Neural cell (in vitro differentiated cells): ENCODE measurements at regions not wholly inside any gene's neighbourhood (a gene's known extent, or its start where the extent isn't known, plus 50 kb on each side); places are given as distances from the start of the nearest gene placed in this dataset.
"Not testable (repeated sequence)": the region's sequence is repeated elsewhere in the genome, so short reads cannot be mapped to it uniquely, and the experiment has no call there.

ENCODE experiments used
- H2AFZ ChIP-seq: fragments of 200-600, 300-800 bp; sonication (generic), shearing (Covaris generic); 2 replicates; pipeline ENCODE4 v1.6.0; 2014; ENCODE audit warnings: low read depth, mild to moderate bottlenecking, antibody characterized with exemption, low read length, moderate library complexity
- H3F3A ChIP-seq: fragments of 200-600 bp; shearing (Covaris generic); 2 replicates; pipeline ENCODE4 v1.6.1; 2016; ENCODE audit warnings: mild to moderate bottlenecking, moderate library complexity, mixed read lengths, antibody characterized with exemption, low read length; ENCODE audit not compliant: insufficient read depth, poor library complexity, severe bottlenecking
- H3K27ac ChIP-seq: fragments of 200-600, 300-800 bp; sonication (generic), shearing (Covaris generic); 2 replicates; pipeline ENCODE4 v1.5.1; 2014; ENCODE audit warnings: mild to moderate bottlenecking, low read length, moderate library complexity
- H3K27me3 ChIP-seq: fragments of 300-800, 200-600 bp; sonication (generic), shearing (Covaris generic); 2 replicates; pipeline ENCODE4 v1.6.0; 2014; ENCODE audit warnings: mild to moderate bottlenecking, low read depth, low read length, moderate library complexity; ENCODE audit not compliant: insufficient read depth
- H3K36me3 ChIP-seq: fragments of 300-800, 200-600 bp; sonication (generic), shearing (Covaris generic); 2 replicates; pipeline ENCODE4 v1.5.1; 2014; ENCODE audit warnings: mild to moderate bottlenecking, antibody characterized with exemption, low read length, moderate library complexity; ENCODE audit not compliant: insufficient read depth
- H3K4me2 ChIP-seq: fragments of 300-800, 200-600 bp; sonication (generic), shearing (Covaris generic); 2 replicates; pipeline ENCODE4 v1.6.0; 2014; ENCODE audit warnings: mild to moderate bottlenecking, low read length
- H3K4me3 ChIP-seq: fragments of 300-800, 200-600 bp; sonication (generic), shearing (Covaris generic); 2 replicates; pipeline ENCODE4 v1.5.1; 2014; ENCODE audit warnings: mild to moderate bottlenecking, low read length, moderate library complexity
- H3K79me2 ChIP-seq: fragments of 200-600 bp; shearing (Covaris generic); replicated peaks from 2 replicates; pipeline ENCODE4 v1.6.0; 2014; ENCODE audit warnings: mild to moderate bottlenecking, low read length, moderate library complexity; ENCODE audit not compliant: insufficient read depth
- H3K9ac ChIP-seq: fragments of 300-800, 200-600 bp; sonication (generic), shearing (Covaris generic); 2 replicates; pipeline ENCODE4 v1.6.1; 2016; ENCODE audit warnings: mild to moderate bottlenecking, low read length, mixed read lengths
- H3K9me2 ChIP-seq: fragments of 200-600 bp; shearing (Covaris generic); 2 replicates; pipeline ENCODE4 v1.6.1; 2016; ENCODE audit warnings: mild to moderate bottlenecking, low read length, mixed read lengths; ENCODE audit not compliant: insufficient read depth
- H3K9me3 ChIP-seq: fragments of 200-600, 300-800 bp; sonication (generic), shearing (Covaris generic); 2 replicates; pipeline ENCODE4 v1.6.1; 2016; ENCODE audit warnings: mild to moderate bottlenecking, mixed run types, low read length, moderate library complexity, mixed read lengths
- H4K20me1 ChIP-seq: fragments of 200-600 bp; shearing (Covaris generic); 2 replicates; pipeline ENCODE4 v1.6.1; 2016; ENCODE audit warnings: mild to moderate bottlenecking, mixed run types; ENCODE audit not compliant: insufficient read depth
- POLR2AphosphoS5 ChIP-seq: IDR thresholded peaks from 2 replicates; pipeline ENCODE4 v1.6.1; 2012
- TAF1 ChIP-seq: IDR thresholded peaks from 2 replicates; pipeline ENCODE4 v1.6.1; 2012; ENCODE audit warnings: low read depth
- TF ChIP-seq, protein P1 (sequence below): IDR thresholded peaks from 2 replicates; pipeline ENCODE4 v1.6.1; 2012; ENCODE audit warnings: borderline replicate concordance

DNA sequence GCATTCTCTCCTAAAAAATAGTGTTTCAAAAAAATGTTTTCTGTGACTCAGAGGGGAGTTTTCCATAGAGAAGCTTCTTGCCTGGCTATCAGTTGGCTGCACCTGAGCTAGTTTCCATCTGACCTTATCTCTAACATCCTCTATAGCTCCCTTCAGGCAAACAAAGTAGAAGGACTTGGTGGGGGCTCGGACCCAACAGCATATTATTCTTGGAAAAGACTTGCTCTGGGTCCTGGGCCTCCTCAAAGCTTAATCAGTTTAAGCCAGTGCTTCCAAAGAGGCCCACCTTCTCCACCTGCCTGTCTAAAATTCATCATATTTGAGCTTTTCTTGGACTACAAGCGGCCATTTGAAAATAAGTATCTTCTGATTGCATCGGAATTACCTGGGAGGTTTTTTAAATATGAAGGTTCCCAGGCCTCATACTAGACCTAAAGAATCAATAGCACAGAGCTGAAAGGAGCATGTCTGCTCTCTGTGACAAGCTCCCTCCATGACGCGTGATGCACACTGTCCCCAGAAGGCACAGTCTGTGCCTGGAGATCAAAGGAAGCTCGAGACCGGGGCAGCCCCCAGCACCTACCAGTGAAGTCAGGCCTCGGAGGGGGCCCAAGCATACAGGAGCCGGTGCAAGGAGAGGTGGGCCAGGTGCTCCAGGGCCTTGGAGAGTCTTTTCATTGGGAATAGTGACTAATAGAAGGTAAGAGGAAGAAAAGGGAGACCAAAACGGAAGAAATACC lies 80.6 kb upstream of the HIVEP1 start:
- no peaks in the 10 kb centered on the region for H3K9me2 ChIP-seq
- no peak overlapping the region for H3K27ac ChIP-seq
- H3F3A ChIP-seq = no peaks in the 10 kb centered on the region
- H3K4me3 ChIP-seq = no peak overlapping the region
- H4K20me1 ChIP-seq = no peaks in the 10 kb centered on the region
- no peak overlapping the region for H2AFZ ChIP-seq
- H3K9me3 ChIP-seq = no peaks in the 10 kb centered on the region
- no peak overlapping the region for H3K4me2 ChIP-seq
- H3K27me3 ChIP-seq = no peaks in the 10 kb centered on the region
- H3K79me2 ChIP-seq = no peaks in the 10 kb centered on the region
- TF ChIP-seq, protein P1, sequence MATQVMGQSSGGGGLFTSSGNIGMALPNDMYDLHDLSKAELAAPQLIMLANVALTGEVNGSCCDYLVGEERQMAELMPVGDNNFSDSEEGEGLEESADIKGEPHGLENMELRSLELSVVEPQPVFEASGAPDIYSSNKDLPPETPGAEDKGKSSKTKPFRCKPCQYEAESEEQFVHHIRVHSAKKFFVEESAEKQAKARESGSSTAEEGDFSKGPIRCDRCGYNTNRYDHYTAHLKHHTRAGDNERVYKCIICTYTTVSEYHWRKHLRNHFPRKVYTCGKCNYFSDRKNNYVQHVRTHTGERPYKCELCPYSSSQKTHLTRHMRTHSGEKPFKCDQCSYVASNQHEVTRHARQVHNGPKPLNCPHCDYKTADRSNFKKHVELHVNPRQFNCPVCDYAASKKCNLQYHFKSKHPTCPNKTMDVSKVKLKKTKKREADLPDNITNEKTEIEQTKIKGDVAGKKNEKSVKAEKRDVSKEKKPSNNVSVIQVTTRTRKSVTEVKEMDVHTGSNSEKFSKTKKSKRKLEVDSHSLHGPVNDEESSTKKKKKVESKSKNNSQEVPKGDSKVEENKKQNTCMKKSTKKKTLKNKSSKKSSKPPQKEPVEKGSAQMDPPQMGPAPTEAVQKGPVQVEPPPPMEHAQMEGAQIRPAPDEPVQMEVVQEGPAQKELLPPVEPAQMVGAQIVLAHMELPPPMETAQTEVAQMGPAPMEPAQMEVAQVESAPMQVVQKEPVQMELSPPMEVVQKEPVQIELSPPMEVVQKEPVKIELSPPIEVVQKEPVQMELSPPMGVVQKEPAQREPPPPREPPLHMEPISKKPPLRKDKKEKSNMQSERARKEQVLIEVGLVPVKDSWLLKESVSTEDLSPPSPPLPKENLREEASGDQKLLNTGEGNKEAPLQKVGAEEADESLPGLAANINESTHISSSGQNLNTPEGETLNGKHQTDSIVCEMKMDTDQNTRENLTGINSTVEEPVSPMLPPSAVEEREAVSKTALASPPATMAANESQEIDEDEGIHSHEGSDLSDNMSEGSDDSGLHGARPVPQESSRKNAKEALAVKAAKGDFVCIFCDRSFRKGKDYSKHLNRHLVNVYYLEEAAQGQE = no peak
- no peak overlapping the region for H3K9ac ChIP-seq
- no peaks in the 10 kb centered on the region for H3K36me3 ChIP-seq

DNA sequence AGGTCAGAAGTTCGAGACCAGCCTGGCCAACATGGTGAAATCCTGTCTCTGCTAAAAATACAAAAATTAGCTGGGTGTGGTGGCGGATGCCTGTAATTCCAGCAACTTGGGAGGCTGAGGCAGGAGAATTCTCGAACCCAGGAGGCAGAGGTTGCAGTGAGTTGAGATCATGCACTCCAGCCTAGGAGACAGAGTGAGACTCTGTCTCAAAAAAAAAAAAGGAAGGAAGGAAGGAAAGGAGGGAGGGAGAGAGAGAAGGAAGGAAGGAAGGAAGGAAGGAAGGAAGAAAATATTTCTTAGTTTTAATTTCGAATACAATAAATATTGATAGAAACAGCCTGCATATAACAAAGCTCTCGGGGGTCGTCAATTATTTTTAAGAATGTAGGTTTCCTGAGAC lies 81.3 kb upstream of the HIVEP1 start:
- not testable (repeated sequence) for H3K27ac ChIP-seq, H3F3A ChIP-seq, H2AFZ ChIP-seq, H4K20me1 ChIP-seq, H3K27me3 ChIP-seq, H3K9me2 ChIP-seq, H3K4me2 ChIP-seq, H3K9ac ChIP-seq, H3K4me3 ChIP-seq, H3K9me3 ChIP-seq, H3K79me2 ChIP-seq, H3K36me3 ChIP-seq

DNA sequence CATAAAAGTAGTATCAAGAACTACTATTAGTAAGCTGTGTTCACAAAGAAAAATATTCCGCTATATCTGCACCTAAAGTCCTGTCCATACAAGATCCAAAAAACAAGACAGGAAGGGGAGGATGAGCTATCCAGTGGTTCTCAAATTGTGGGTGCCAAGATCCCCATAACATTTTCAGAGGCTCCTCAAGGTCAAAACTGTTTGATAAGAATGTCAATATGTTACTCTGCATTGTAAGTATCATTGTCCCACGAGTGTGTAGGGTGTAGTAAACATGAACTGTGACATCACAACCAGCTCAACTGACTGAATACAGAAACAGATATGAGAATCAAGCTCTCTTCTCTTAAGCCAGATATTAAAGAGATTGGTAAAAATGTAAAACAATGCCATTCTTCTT lies 81.9 kb upstream of the HIVEP1 start:
- TF ChIP-seq, protein P1 = no peak
- TF ChIP-seq TAF1 (no peak), POLR2AphosphoS5 (no peak)
- Histone ChIP-seq H3K27ac (no peak overlapping the region), H3K79me2 (no peaks in the 10 kb centered on the region), H3K36me3 (no peaks in the 10 kb centered on the region), H3K9me2 (no peaks in the 10 kb centered on the region), H3K9me3 (no peaks in the 10 kb centered on the region), H3K9ac (no peak overlapping the region), H2AFZ (no peak overlapping the region), H3K4me3 (no peak overlapping the region), H3K4me2 (no peak overlapping the region), H3F3A (no peaks in the 10 kb centered on the region), H4K20me1 (no peaks in the 10 kb centered on the region), H3K27me3 (no peaks in the 10 kb centered on the region)
